ENCODE measurements at regions not wholly inside any gene's neighbourhood (a gene's known extent, or its start where the extent isn't known, plus 50 kb on each side); places are given as distances from the start of the nearest gene placed in this dataset.

DNA sequence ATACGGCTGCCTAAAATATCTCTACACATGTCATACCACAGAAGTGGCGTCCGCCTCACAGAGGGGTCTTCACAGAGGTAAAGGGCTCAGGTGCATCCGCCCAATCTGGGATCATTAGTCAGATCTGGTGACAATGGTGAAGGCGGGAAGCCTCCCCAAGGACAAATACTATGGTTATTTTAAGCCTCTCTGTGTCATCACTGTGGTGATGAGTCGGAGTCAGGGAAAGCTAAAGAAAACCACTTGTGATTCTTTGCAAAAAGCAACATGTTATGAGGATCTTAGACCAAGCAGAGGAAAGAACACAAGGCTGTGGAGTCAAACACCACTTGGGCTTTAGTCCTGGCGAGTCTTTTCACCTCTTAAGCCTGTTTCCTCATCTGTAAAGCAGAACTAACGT lies 190.4 kb downstream of the DRD1 start:
- intact Hi-C loops (cut with DNase I), result no loop called here
- Histone ChIP-seq H3K4me3 (no peak overlapping the region), H3K27me3 (peaks cover 0 to 35% (median 0%) of the 10 kb centered on the region in 4 donors), H3K4me1 (peaks cover 0 to 13% (median 0%) of the 10 kb centered on the region in 3 donors), H3K27ac (peak overlapping the region in 3 of 4 donors; percentile 58 to 68 (median 64)), H3K9me3 (no peaks in the 10 kb centered on the region), H3K36me3 (no peaks in the 10 kb centered on the region)
- 40 to 54% methylated on average over 8 of the region's 8 CpGs for WGBS, 2 donors
- no peak for TF ChIP-seq POLR2A (IDR thresholded peaks at IDR 0.05)
- TF ChIP-seq, protein P1, sequence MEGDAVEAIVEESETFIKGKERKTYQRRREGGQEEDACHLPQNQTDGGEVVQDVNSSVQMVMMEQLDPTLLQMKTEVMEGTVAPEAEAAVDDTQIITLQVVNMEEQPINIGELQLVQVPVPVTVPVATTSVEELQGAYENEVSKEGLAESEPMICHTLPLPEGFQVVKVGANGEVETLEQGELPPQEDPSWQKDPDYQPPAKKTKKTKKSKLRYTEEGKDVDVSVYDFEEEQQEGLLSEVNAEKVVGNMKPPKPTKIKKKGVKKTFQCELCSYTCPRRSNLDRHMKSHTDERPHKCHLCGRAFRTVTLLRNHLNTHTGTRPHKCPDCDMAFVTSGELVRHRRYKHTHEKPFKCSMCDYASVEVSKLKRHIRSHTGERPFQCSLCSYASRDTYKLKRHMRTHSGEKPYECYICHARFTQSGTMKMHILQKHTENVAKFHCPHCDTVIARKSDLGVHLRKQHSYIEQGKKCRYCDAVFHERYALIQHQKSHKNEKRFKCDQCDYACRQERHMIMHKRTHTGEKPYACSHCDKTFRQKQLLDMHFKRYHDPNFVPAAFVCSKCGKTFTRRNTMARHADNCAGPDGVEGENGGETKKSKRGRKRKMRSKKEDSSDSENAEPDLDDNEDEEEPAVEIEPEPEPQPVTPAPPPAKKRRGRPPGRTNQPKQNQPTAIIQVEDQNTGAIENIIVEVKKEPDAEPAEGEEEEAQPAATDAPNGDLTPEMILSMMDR (IDR thresholded peaks at IDR 0.05), result no peak
- no peak for DNase-seq

DNA sequence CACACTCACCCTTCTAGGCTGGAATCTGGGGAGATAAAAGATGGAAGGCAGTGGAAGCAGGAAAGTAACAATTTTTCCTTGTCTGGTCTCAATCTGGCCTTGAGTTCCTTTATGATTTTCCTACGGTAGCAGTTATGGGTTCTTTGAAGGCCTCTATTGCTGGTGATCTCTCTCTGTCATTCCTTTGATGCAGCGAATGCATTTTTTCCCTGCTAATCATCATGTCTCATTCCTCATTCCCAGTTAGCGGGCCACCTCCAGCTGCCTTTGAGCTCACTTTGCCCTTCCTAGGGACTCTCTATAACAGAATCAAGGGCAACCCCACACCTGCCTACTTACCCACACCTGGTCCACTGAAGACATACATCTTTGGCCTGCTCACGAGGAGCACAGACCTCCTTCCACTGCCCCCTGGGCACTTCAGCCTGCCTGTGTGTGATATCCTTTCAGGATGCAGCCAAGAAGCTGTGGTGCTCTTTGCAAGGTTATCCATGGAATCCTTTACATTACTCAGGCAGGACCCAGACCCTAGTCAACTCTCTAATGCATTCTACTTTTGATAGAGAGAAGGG lies 191.7 kb downstream of the DRD1 start:
- peaks cover 0 to 13% (median under 1%) of the 10 kb centered on the region in 3 donors for H3K4me1 ChIP-seq
- no peak for DNase-seq
- no peak overlapping the region for H3K4me3 ChIP-seq
- TF ChIP-seq, protein P1 (IDR thresholded peaks at IDR 0.05), result no peak
- TF ChIP-seq POLR2A (IDR thresholded peaks at IDR 0.05), result no peak
- peaks cover 0 to 45% (median 0%) of the 10 kb centered on the region in 4 donors for H3K27me3 ChIP-seq
- H3K9me3 ChIP-seq, result no peaks in the 10 kb centered on the region
- WGBS, 2 donors, result 74 to 91% methylated on average over 4 of the region's 4 CpGs
- intact Hi-C loops (cut with DNase I), result no loop called here
- no peaks in the 10 kb centered on the region for H3K36me3 ChIP-seq
- H3K27ac ChIP-seq, result no peak overlapping the region

GRCh38 chr5:175250426-175250825 lies 193.6 kb downstream of the DRD1 start:
- no peak for TF ChIP-seq POLR2A (IDR thresholded peaks at IDR 0.05)
- TF ChIP-seq, protein P1 (IDR thresholded peaks at IDR 0.05), result no peak
- no peak for DNase-seq

DNA sequence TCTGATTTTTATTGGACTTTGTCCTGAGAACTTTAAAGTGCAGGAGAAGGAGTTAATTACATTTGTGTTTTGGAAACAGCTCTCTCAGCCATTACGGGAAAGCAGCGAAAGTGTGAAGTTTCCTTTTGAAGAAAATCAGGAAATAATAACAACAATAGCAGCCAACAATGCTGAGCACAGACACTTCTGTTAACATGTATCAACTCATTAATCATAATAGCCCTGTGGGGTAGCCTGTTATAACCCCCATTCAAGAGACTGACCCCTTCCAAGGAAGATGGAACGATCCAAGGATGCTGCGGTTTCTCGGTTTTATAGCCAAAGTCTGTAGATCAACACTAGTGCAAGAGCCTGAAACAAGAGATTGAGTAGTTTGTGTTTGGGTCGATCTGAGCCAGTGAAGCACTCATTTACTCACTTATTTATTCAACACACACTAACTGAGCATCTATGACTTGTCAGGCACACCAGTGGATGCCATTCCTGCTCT lies 195.5 kb downstream of the DRD1 start:
- H3K36me3 ChIP-seq, result no peaks in the 10 kb centered on the region
- no peak overlapping the region for H3K27ac ChIP-seq
- H3K4me3 ChIP-seq, result no peak overlapping the region
- peaks cover 0 to 36% (median 0%) of the 10 kb centered on the region in 4 donors for H3K27me3 ChIP-seq
- 87 to 89% methylated on average over 6 of the region's 6 CpGs for WGBS, 2 donors
- H3K4me1 ChIP-seq, result peaks cover 0 to 9% (median 8%) of the 10 kb centered on the region in 3 donors
- TF ChIP-seq, protein P1 (IDR thresholded peaks at IDR 0.05), result no peak
- TF ChIP-seq POLR2A (IDR thresholded peaks at IDR 0.05), result no peak
- H3K9me3 ChIP-seq, result no peaks in the 10 kb centered on the region
- no peak for DNase-seq
- intact Hi-C loops (cut with DNase I), result no loop called here

More at GRCh38 chr5:175250426-175250825, 193.6 kb downstream of the DRD1 start:
- intact Hi-C loops (cut with DNase I), result no loop called here
- 41 to 49% methylated on average over 4 of the region's 4 CpGs for WGBS, 2 donors
- no peak overlapping the region for H3K4me3 ChIP-seq
- H3K9me3 ChIP-seq, result no peaks in the 10 kb centered on the region
- no peak overlapping the region for H3K27ac ChIP-seq
- H3K4me1 ChIP-seq, result peaks cover 0 to 19% (median 8%) of the 10 kb centered on the region in 3 donors
- no peaks in the 10 kb centered on the region for H3K36me3 ChIP-seq
- peaks cover 0 to 41% (median 0%) of the 10 kb centered on the region in 4 donors for H3K27me3 ChIP-seq

DNA sequence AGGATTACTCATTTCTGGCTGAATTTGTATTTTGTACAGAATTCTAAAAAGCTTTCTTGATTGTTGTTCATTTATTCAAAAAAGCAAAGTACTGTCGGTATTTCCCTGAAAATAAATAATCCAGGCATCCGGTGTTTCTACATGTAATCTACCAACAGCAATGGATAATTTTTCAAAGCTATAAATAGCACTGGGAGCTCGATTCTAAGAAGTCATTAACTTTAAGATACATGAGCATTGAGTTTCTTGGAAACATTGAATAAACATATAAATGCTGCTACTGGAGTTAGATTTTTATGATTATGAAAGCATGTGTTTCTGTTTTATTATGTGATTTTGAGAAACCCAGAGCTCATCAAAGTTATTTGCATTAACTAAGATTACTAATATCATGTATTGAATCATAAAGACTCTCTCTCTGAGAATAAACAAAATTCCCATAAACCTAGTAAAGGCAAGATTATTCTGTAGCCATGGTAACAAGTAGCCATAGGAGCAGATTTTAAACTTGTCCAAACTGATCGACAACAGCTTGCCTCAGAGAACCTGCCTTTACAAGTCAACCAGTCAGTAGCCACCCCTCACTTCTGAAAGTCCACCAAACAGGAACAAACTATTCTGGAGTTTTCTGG lies 197.0 kb downstream of the DRD1 start:
- peak overlapping the region in 1 of 4 donors; percentile 25 for H3K27ac ChIP-seq
- WGBS, 2 donors, result 15 to 24% methylated on average over 4 of the region's 4 CpGs

More for the DNA sequence above, 197.0 kb downstream of the DRD1 start:
- Histone ChIP-seq H3K36me3 (no peaks in the 10 kb centered on the region), H3K4me3 (no peak overlapping the region), H3K27me3 (peaks cover 0 to 29% (median 0%) of the 10 kb centered on the region in 4 donors), H3K4me1 (peaks cover 0 to 8% (median 6%) of the 10 kb centered on the region in 3 donors), H3K9me3 (no peaks in the 10 kb centered on the region)
- intact Hi-C loops (cut with DNase I), result no loop called here
- TF ChIP-seq, protein P1 (IDR thresholded peaks at IDR 0.05), result no peak
- TF ChIP-seq POLR2A (IDR thresholded peaks at IDR 0.05), result no peak
- DNase-seq, result no peak

Measured in esophagus squamous epithelium (tissue), 5 donors.